Neuron (in vitro differentiated cells): ENCODE measurements at regions not wholly inside any gene's neighbourhood (a gene's known extent, or its start where the extent isn't known, plus 50 kb on each side); places are given as distances from the start of the nearest gene placed in this dataset.
"Not testable (repeated sequence)": the region's sequence is repeated elsewhere in the genome, so short reads cannot be mapped to it uniquely, and the experiment has no call there.

Source experiments
- H2AFZ ChIP-seq: one replicate; pipeline ENCODE4 v1.6.1; 2013; ENCODE audit warnings: low read depth, mild to moderate bottlenecking, inconsistent platforms, low read length, moderate library complexity
- H3K27me3 ChIP-seq: one replicate; pipeline ENCODE4 v1.6.1; 2013; ENCODE audit warnings: low read length; ENCODE audit not compliant: insufficient read depth
- H3K36me3 ChIP-seq: one replicate; pipeline ENCODE4 v1.6.1; 2013; ENCODE audit warnings: low read length; ENCODE audit not compliant: insufficient read depth
- H3K4me1 ChIP-seq: one replicate; pipeline ENCODE4 v1.6.1; 2013; ENCODE audit warnings: low read length; ENCODE audit not compliant: insufficient read depth
- H3K4me3 ChIP-seq: 2 replicates; pipeline ENCODE4 v1.5.1; 2013; ENCODE audit warnings: mild to moderate bottlenecking, low read length, moderate library complexity
- H3K9me3 ChIP-seq: one replicate; pipeline ENCODE4 v1.6.1; 2013; ENCODE audit warnings: low read length

DNA sequence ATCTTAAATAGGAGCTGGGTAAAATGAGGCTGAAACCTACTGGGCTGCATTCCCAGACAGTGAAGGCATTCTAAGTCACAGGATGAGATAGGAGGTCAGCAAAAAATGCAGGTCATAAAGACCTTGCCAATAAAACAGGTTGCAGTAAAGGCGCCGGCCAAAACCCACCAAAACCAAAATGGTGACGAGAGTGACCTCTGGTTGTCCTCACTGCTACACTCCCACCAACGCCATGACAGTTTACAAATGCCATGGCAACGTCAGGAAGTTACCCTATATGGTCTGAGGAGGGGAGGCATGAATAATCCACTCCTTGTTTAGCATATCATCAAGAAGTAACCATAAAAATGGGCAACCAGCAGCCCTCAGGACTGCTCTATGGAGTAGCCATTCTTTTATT is 100.9 kb downstream of the FZD1 start:
- H3K27me3 ChIP-seq, H3K36me3 ChIP-seq, H2AFZ ChIP-seq, H3K4me3 ChIP-seq, H3K4me1 ChIP-seq, H3K9me3 ChIP-seq: not testable (repeated sequence)

DNA sequence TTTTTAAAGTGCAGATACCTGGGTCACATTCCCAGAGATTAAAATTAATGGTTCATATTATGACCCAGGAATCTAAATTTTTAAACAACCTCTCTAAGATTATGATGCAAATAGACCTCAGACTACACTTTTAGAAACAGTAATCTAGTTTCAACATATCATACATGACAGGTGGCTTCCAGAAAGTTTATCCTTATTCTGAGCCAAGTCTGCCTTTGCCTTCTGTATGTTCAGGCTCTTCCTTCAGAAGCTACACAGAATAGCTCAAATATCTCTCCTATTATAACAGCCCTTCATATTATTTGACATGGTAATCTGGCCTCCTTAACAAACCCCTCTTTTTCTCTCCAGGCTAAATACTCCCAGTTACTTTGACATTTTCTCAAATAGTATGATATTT is 101.9 kb downstream of the FZD1 start:
- Histone ChIP-seq H3K4me1 (peaks cover 7% of the 10 kb centered on the region), H3K4me3 (no peak overlapping the region), H3K9me3 (no peaks in the 10 kb centered on the region), H2AFZ (no peak overlapping the region), H3K27me3 (no peaks in the 10 kb centered on the region), H3K36me3 (no peaks in the 10 kb centered on the region)

GRCh38 chr7:91367812-91368578 is 103.8 kb downstream of the FZD1 start:
- H3K9me3 ChIP-seq = no peaks in the 10 kb centered on the region
- no peaks in the 10 kb centered on the region for H3K36me3 ChIP-seq
- H3K4me3 ChIP-seq = no peak overlapping the region
- no peaks in the 10 kb centered on the region for H3K27me3 ChIP-seq
- H2AFZ ChIP-seq = no peak overlapping the region
- H3K4me1 ChIP-seq = peaks cover 7% of the 10 kb centered on the region

GRCh38 chr7:91372323-91372722 is 108.1 kb downstream of the FZD1 start:
- Histone ChIP-seq H2AFZ (no peak overlapping the region), H3K4me1 (peaks cover 33% of the 10 kb centered on the region), H3K36me3 (no peaks in the 10 kb centered on the region), H3K4me3 (no peak overlapping the region), H3K9me3 (no peaks in the 10 kb centered on the region), H3K27me3 (no peaks in the 10 kb centered on the region)

- no peaks in the 10 kb centered on the region for H3K9me3 ChIP-seq
- no peak overlapping the region for H2AFZ ChIP-seq
- H3K27me3 ChIP-seq = no peaks in the 10 kb centered on the region
- H3K4me3 ChIP-seq = no peak overlapping the region
- H3K4me1 ChIP-seq = peaks cover 28% of the 10 kb centered on the region
- no peaks in the 10 kb centered on the region for H3K36me3 ChIP-seq
Observed at GRCh38 chr7:91373111-91373800, 109.0 kb downstream of the FZD1 start.

DNA sequence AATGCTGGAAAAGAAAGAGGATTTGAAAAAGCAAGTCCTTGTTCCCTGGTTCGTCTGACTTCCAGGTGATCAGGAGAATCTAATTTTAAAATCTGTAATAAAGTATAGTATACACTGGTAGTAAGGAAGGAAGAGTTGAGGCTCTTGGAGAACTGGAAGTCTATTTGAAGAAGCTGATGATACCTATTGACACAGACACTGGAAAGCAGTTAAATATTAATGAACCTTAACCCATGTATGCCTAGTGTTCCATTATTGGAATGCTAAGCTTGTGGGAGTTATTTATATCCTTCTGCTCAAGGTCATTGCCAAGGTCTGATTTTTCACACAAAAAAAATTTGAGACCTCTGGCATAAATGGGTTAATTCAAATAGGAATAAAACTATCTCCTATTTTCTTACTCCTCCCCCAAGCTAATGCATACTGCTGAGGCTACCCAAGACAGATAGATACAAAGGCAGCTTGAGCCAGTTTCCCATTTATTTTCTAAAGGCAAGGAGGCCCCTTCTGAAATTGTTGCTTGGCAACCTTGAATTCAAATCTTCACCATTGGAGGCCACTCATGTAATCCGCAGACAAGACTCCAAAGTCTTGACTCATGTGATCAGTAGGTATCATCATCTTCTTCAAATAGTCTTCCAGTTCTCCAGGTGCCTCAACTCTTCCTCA is 110.2 kb downstream of the FZD1 start:
- Histone ChIP-seq H2AFZ (peak overlapping the region; percentile 40), H3K9me3 (no peaks in the 10 kb centered on the region), H3K27me3 (no peaks in the 10 kb centered on the region), H3K36me3 (no peaks in the 10 kb centered on the region), H3K4me1 (peaks cover 26% of the 10 kb centered on the region), H3K4me3 (no peak overlapping the region)

GRCh38 chr7:91375378-91375777 is 111.1 kb downstream of the FZD1 start:
- Histone ChIP-seq H2AFZ (no peak overlapping the region), H3K9me3 (no peaks in the 10 kb centered on the region), H3K36me3 (no peaks in the 10 kb centered on the region), H3K4me1 (peaks cover 26% of the 10 kb centered on the region), H3K4me3 (no peak overlapping the region), H3K27me3 (no peaks in the 10 kb centered on the region)

DNA sequence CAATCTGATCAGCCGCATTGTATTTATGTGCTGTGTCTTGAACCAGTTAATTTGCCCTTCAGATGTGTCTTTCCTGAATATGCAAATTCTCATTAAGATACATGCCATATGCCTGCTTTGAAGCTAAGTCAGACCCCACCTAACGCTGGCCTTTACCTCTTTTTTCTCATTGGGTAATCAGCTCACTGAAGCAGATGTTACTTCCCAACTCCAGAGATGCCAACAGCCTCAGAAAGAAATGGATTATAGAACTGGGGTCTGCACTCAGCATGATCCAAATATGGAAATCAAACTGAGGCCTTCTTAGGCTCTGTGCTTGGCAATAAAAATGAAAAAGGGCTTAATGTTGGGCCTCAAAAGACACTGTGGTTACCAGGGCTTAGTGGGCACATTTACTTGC is 113.9 kb downstream of the FZD1 start:
- no peak overlapping the region for H2AFZ ChIP-seq

DNA sequence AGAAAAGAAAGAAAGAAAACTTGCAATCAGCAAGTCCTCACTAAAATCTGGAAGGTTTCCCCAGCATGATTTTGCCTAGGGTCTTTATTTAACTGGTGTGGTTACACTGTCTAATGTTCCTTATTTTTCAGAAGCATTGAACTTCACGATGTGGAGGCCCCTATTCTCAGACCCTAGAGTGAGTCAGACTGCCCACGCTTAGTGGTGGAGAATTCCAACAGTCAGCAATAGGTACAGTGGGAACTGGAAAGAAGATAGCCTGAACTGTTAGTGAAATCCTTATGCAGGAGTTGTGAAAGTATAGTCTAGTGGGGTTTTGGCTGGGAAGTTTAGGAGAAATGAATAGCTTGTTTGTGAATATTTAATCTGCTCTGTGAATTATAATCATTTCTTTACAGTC is 115.0 kb downstream of the FZD1 start:
- Histone ChIP-seq H3K4me3 (no peak overlapping the region), H3K36me3 (no peaks in the 10 kb centered on the region), H2AFZ (no peak overlapping the region), H3K4me1 (peaks cover 13% of the 10 kb centered on the region), H3K9me3 (no peaks in the 10 kb centered on the region), H3K27me3 (no peaks in the 10 kb centered on the region)

More for the DNA sequence above, 113.9 kb downstream of the FZD1 start:
- Histone ChIP-seq H3K36me3 (no peaks in the 10 kb centered on the region), H3K9me3 (no peaks in the 10 kb centered on the region), H3K4me3 (no peak overlapping the region), H3K27me3 (no peaks in the 10 kb centered on the region), H3K4me1 (peaks cover 24% of the 10 kb centered on the region)

DNA sequence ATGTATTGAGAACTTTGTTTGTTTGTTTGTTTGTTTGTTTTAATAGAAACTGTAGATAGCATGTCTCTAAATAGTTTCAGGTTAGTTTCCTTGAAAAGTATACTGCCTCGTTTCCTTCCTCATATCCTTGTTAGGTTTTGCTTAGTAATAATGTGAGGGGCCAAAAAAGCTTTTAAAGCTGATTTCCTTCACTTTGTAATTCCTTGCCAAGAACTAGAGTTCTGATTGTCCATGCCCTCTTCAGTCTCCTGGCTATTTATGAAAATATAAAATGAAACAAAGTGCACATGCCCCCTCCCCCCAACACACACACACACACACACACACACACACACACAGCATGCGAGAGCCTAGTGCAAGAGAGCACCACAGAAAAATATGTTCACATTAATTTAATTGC is 115.8 kb downstream of the FZD1 start:
- peaks cover 6% of the 10 kb centered on the region for H3K4me1 ChIP-seq
- H3K36me3 ChIP-seq = no peaks in the 10 kb centered on the region
- H2AFZ ChIP-seq = no peak overlapping the region
- H3K27me3 ChIP-seq = no peaks in the 10 kb centered on the region
- no peak overlapping the region for H3K4me3 ChIP-seq
- no peaks in the 10 kb centered on the region for H3K9me3 ChIP-seq

- no peaks in the 10 kb centered on the region for H3K9me3 ChIP-seq
- no peak overlapping the region for H3K4me3 ChIP-seq
- H3K4me1 ChIP-seq = no peaks in the 10 kb centered on the region
Observed at GRCh38 chr7:91383053-91383904, 119.0 kb downstream of the FZD1 start.

GRCh38 chr7:91383905-91384274 is 119.7 kb downstream of the FZD1 start:
- Histone ChIP-seq H3K4me1 (no peaks in the 10 kb centered on the region), H3K4me3 (no peak overlapping the region), H3K27me3 (no peaks in the 10 kb centered on the region), H3K9me3 (no peaks in the 10 kb centered on the region), H3K36me3 (no peaks in the 10 kb centered on the region), H2AFZ (no peak overlapping the region)

More at GRCh38 chr7:91383053-91383904, 119.0 kb downstream of the FZD1 start:
- Histone ChIP-seq H2AFZ (no peak overlapping the region), H3K27me3 (no peaks in the 10 kb centered on the region), H3K36me3 (no peaks in the 10 kb centered on the region)

DNA sequence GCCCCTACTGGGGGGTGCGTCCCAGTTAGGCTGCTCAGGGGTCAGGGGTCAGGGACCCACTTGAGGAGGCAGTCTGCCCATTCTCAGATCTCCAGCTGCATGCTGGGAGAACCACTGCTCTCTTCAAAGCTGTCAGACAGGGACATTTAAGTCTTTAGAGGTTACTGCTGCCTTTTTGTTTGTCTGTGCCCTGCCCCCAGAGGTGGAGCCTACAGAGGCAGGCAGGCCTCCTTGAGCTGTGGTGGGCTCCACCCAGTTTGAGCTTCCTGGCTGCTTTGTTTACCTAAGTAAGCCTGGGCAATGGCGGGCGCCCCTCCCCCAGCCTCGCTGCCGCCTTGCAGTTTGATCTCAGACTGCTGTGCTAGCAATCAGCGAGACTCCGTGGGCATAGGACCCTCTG is 130.5 kb downstream of the FZD1 start:
- H3K27me3 ChIP-seq, H2AFZ ChIP-seq, H3K9me3 ChIP-seq, H3K4me3 ChIP-seq, H3K36me3 ChIP-seq: not testable (repeated sequence)
- peaks cover 10% of the 10 kb centered on the region for H3K4me1 ChIP-seq
